Progenitor cell of endocrine pancreas (in vitro differentiated cells): ENCODE measurements at regions not wholly inside any gene's neighbourhood (a gene's known extent, or its start where the extent isn't known, plus 50 kb on each side); places are given as distances from the start of the nearest gene placed in this dataset.

ENCODE experiments used
- DNase-seq: peaks from one replicate; pipeline ENCODE4 v3.0.0; 2021; ENCODE audit warnings: low spot score; ENCODE audit not compliant: unreplicated experiment
- H3K27ac Mint-ChIP-seq: 2 replicates; pipeline ENCODE4 v1.8.0; 2021; ENCODE audit warnings: mild to moderate bottlenecking, moderate library complexity, mixed read lengths
- H3K27me3 Mint-ChIP-seq: 2 replicates; pipeline ENCODE4 v1.8.0; 2021; ENCODE audit warnings: mixed read lengths
- H3K36me3 Mint-ChIP-seq: 2 replicates; pipeline ENCODE4 v1.8.0; 2022; ENCODE audit warnings: mixed read lengths; ENCODE audit not compliant: insufficient read depth
- H3K4me1 Mint-ChIP-seq: 2 replicates; pipeline ENCODE4 v1.8.0; 2021; ENCODE audit warnings: low read depth, mixed read lengths
- H3K4me3 Mint-ChIP-seq: 2 replicates; pipeline ENCODE4 v1.8.0; 2021; ENCODE audit warnings: low read depth, mild to moderate bottlenecking, moderate library complexity, mixed read lengths
- H3K9me3 Mint-ChIP-seq: 2 replicates; pipeline ENCODE4 v1.8.0; 2021; ENCODE audit warnings: low read depth, mixed read lengths
- CTCF ChIP-seq: fragments of 200-600 bp; sonication (generic); IDR thresholded peaks from one replicate; pipeline ENCODE4 v1.5.0; 2021; ENCODE audit warnings: antibody characterized with exemption, mild to moderate bottlenecking; ENCODE audit not compliant: unreplicated experiment

GRCh38 chr4:176874721-176875445 is 82.2 kb upstream of the VEGFC start:
- no peaks in the 10 kb centered on the region for H3K4me1 Mint-ChIP-seq
- DNase-seq = no peak
- no peaks in the 10 kb centered on the region for H3K36me3 Mint-ChIP-seq
- TF ChIP-seq CTCF = no peak
- no peak overlapping the region for H3K27ac Mint-ChIP-seq
- peaks cover 7% of the 10 kb centered on the region for H3K9me3 Mint-ChIP-seq
- H3K27me3 Mint-ChIP-seq = peaks cover 13% of the 10 kb centered on the region
- no peak overlapping the region for H3K4me3 Mint-ChIP-seq

- no peak for TF ChIP-seq CTCF
These were observed 82.8 kb upstream of the VEGFC start for GRCh38 chr4:176875446-176875930.

GRCh38 chr4:176879380-176880116 is 86.8 kb upstream of the VEGFC start:
- H3K4me1 Mint-ChIP-seq = peaks cover 4% of the 10 kb centered on the region
- H3K27ac Mint-ChIP-seq = no peak overlapping the region
- no peaks in the 10 kb centered on the region for H3K9me3 Mint-ChIP-seq
- H3K36me3 Mint-ChIP-seq = no peaks in the 10 kb centered on the region
- H3K4me3 Mint-ChIP-seq = no peak overlapping the region
- TF ChIP-seq CTCF = no peak
- H3K27me3 Mint-ChIP-seq = peaks cover 46% of the 10 kb centered on the region
- DNase-seq = no peak

More at GRCh38 chr4:176875446-176875930, 82.8 kb upstream of the VEGFC start:
- Mint-ChIP-seq H3K4me3 (no peak overlapping the region), H3K4me1 (no peaks in the 10 kb centered on the region), H3K27me3 (peaks cover 19% of the 10 kb centered on the region), H3K9me3 (peaks cover 3% of the 10 kb centered on the region), H3K27ac (no peak overlapping the region), H3K36me3 (no peaks in the 10 kb centered on the region)
- no peak for DNase-seq

- no peaks in the 10 kb centered on the region for H3K9me3 Mint-ChIP-seq
- peaks cover 55% of the 10 kb centered on the region for H3K27me3 Mint-ChIP-seq
- TF ChIP-seq CTCF = no peak
- H3K4me1 Mint-ChIP-seq = peaks cover 4% of the 10 kb centered on the region
- no peak overlapping the region for H3K4me3 Mint-ChIP-seq
- DNase-seq = no peak
- no peaks in the 10 kb centered on the region for H3K36me3 Mint-ChIP-seq
- no peak overlapping the region for H3K27ac Mint-ChIP-seq
These were observed 89.5 kb upstream of the VEGFC start for GRCh38 chr4:176882206-176882605.

- Mint-ChIP-seq H3K27ac (no peak overlapping the region), H3K4me1 (peaks cover 4% of the 10 kb centered on the region), H3K4me3 (no peak overlapping the region), H3K36me3 (no peaks in the 10 kb centered on the region), H3K9me3 (no peaks in the 10 kb centered on the region), H3K27me3 (peaks cover 59% of the 10 kb centered on the region)
- no peak for TF ChIP-seq CTCF
- no peak for DNase-seq
These were observed 90.4 kb upstream of the VEGFC start for GRCh38 chr4:176883108-176883550.
